GM23338 (cell line): ENCODE measurements at regions not wholly inside any gene's neighbourhood (a gene's known extent, or its start where the extent isn't known, plus 50 kb on each side); places are given as distances from the start of the nearest gene placed in this dataset.

Experiments used
- ATAC-seq: fragments of 200-7000 bp; cut with Tn5 transposase; 3 replicates; pipeline ENCODE4 v1.9.1; 2020
- DNase-seq: peaks from one replicate; pipeline ENCODE4 v3.0.0-alpha.2; 2015; ENCODE audit warnings: low spot score
- H2AFZ ChIP-seq: fragments of 200-600 bp; sonication (generic); 2 replicates; pipeline ENCODE4 v1.8.0; 2016; ENCODE audit warnings: antibody characterized with exemption, mild to moderate bottlenecking, moderate library complexity
- H3F3A ChIP-seq: fragments of 200-600 bp; sonication (generic); replicated peaks from 2 replicates; pipeline ENCODE4 v1.8.0; 2017; ENCODE audit warnings: antibody characterized with exemption, mixed run types, low read depth
- H3K27ac ChIP-seq: fragments of 200-600 bp; sonication (generic); 2 replicates; pipeline ENCODE4 v1.6.1; 2016; ENCODE audit warnings: low read depth
- H3K27me3 ChIP-seq: fragments of 200-600 bp; sonication (generic); 2 replicates; pipeline ENCODE4 v1.8.0; 2016; ENCODE audit warnings: mild to moderate bottlenecking, mixed run types, moderate library complexity; ENCODE audit not compliant: insufficient read depth
- H3K36me3 ChIP-seq: fragments of 200-600 bp; sonication (generic); 2 replicates; pipeline ENCODE4 v1.8.0; 2016; ENCODE audit warnings: mild to moderate bottlenecking; ENCODE audit not compliant: insufficient read depth
- H3K4me1 ChIP-seq: fragments of 200-600 bp; sonication (generic); 2 replicates; pipeline ENCODE4 v1.8.0; 2016; ENCODE audit warnings: mild to moderate bottlenecking, moderate library complexity; ENCODE audit not compliant: insufficient read depth
- H3K4me2 ChIP-seq: fragments of 200-600 bp; sonication (generic); 2 replicates; pipeline ENCODE4 v1.7.1; 2017; ENCODE audit warnings: mixed run types
- H3K4me3 ChIP-seq: fragments of 200-600 bp; sonication (generic); 2 replicates; pipeline ENCODE4 v1.6.1; 2016; ENCODE audit warnings: mixed run types
- H3K79me2 ChIP-seq: fragments of 200-600 bp; sonication (generic); replicated peaks from 2 replicates; pipeline ENCODE4 v1.8.0; 2017; ENCODE audit warnings: mild to moderate bottlenecking; ENCODE audit not compliant: insufficient read depth
- H3K9me2 ChIP-seq: fragments of 200-600 bp; sonication (generic); 2 replicates; pipeline ENCODE4 v1.8.0; 2017; ENCODE audit not compliant: insufficient read depth
- H4K20me1 ChIP-seq: fragments of 200-600 bp; sonication (generic); replicated peaks from 2 replicates; pipeline ENCODE4 v1.8.0; 2017; ENCODE audit warnings: mild to moderate bottlenecking; ENCODE audit not compliant: insufficient read depth
- H3K27ac Mint-ChIP-seq: 2 replicates; pipeline ENCODE4 v1.8.0; 2020; ENCODE audit warnings: inconsistent platforms, mild to moderate bottlenecking, moderate library complexity, mixed read lengths
- H3K27me3 Mint-ChIP-seq: 3 replicates; pipeline ENCODE4 v1.8.0; 2022; ENCODE audit warnings: low read depth, mild to moderate bottlenecking, moderate library complexity, mixed read lengths, inconsistent platforms; ENCODE audit not compliant: insufficient read depth, poor library complexity
- H3K36me3 Mint-ChIP-seq: 3 replicates; pipeline ENCODE4 v1.8.0; 2021; ENCODE audit warnings: low read depth, mild to moderate bottlenecking, inconsistent platforms, moderate library complexity, mixed read lengths
- H3K4me1 Mint-ChIP-seq: 3 replicates; pipeline ENCODE4 v1.8.0; 2020; ENCODE audit warnings: mild to moderate bottlenecking, inconsistent platforms, mixed read lengths
- H3K4me3 Mint-ChIP-seq: 3 replicates; pipeline ENCODE4 v1.8.0; 2021; ENCODE audit warnings: moderate library complexity, mild to moderate bottlenecking, inconsistent platforms, mixed read lengths
- H3K9me3 Mint-ChIP-seq: 3 replicates; pipeline ENCODE4 v1.8.0; 2020; ENCODE audit warnings: moderate library complexity, mild to moderate bottlenecking, inconsistent platforms, mixed read lengths
- CREB1 ChIP-seq: fragments of 250-450 bp; sonication (Bioruptor Pico); IDR thresholded peaks from 2 replicates; pipeline ENCODE4 v1.5.0; 2020; ENCODE audit warnings: low read depth, mild to moderate bottlenecking, moderate library complexity
- ETS1 ChIP-seq: IDR thresholded peaks from 2 replicates; pipeline ENCODE4 v1.6.1; 2016; ENCODE audit warnings: antibody characterized with exemption
- EZH2 ChIP-seq: fragments of 200-600 bp; sonication (generic); IDR thresholded peaks from one replicate; pipeline ENCODE4 v1.8.0; 2017; ENCODE audit warnings: antibody characterized with exemption, mild to moderate bottlenecking, low read depth; ENCODE audit not compliant: unreplicated experiment
- EZH2phosphoT487 ChIP-seq: fragments of 200-600 bp; sonication (generic); IDR thresholded peaks from one replicate; pipeline ENCODE4 v1.8.1; 2018; ENCODE audit warnings: antibody characterized with exemption; ENCODE audit not compliant: unreplicated experiment
- JUNB ChIP-seq: IDR thresholded peaks from one replicate; pipeline ENCODE4 v1.6.1; 2016; ENCODE audit warnings: antibody characterized with exemption; ENCODE audit not compliant: unreplicated experiment
- NANOG ChIP-seq: IDR thresholded peaks from 2 replicates; pipeline ENCODE4 v1.6.1; 2016; ENCODE audit warnings: antibody characterized with exemption, borderline replicate concordance
- POLR2AphosphoS5 ChIP-seq: IDR thresholded peaks from 2 replicates; pipeline ENCODE4 v1.6.1; 2016; ENCODE audit warnings: antibody characterized with exemption, low read depth
- STAT1 ChIP-seq: IDR thresholded peaks from one replicate; pipeline ENCODE4 v1.6.1; 2016; ENCODE audit warnings: antibody characterized with exemption; ENCODE audit not compliant: unreplicated experiment
- ZNF114 ChIP-seq: fragments of 250-450 bp; sonication (Bioruptor Pico); IDR thresholded peaks from 2 replicates; pipeline ENCODE4 v1.5.0; 2020; ENCODE audit warnings: mild to moderate bottlenecking, moderate library complexity
- ZNF331 ChIP-seq: fragments of 250-450 bp; sonication (Bioruptor Pico); IDR thresholded peaks from 2 replicates; pipeline ENCODE4 v1.5.0; 2020; ENCODE audit warnings: low read depth, mild to moderate bottlenecking, moderate library complexity
- TF ChIP-seq, protein P1 (sequence below): IDR thresholded peaks from one replicate; pipeline ENCODE4 v1.6.1; 2018; ENCODE audit warnings: antibody characterized with exemption; ENCODE audit not compliant: unreplicated experiment

DNA sequence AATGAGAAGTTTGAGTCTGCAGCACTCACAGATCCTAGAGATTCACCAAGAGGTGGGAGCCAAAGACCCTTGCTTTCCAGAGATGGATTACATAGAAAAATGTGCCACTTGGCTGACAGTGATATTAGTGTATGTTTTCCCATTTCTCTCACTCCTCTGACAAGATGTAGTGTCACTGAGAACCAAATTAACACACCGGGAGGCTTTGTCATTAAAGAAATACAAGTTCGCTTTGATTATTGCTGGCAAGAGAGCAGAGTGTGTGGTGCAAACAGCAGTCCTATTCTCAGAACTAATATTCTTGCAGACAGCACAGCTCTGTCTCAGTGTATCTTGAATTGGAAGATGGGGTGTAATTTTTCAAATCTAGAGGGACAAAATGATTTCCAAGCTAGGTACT is 171.6 kb upstream of the SETBP1 start:
- H3K9me2 ChIP-seq: no peaks in the 10 kb centered on the region
- no peak overlapping the region for H3K4me3 Mint-ChIP-seq
- H3K79me2 ChIP-seq: no peaks in the 10 kb centered on the region
- no peaks in the 10 kb centered on the region for H3K27me3 Mint-ChIP-seq
- H3K9me3 Mint-ChIP-seq: no peaks in the 10 kb centered on the region
- no peak for ATAC-seq
- no peak overlapping the region for H3K27ac Mint-ChIP-seq
- TF ChIP-seq EZH2phosphoT487 (no peak), STAT1 (no peak), ETS1 (no peak), CREB1 (CRISPR knock-in tag) (no peak)
- TF ChIP-seq, protein P1, sequence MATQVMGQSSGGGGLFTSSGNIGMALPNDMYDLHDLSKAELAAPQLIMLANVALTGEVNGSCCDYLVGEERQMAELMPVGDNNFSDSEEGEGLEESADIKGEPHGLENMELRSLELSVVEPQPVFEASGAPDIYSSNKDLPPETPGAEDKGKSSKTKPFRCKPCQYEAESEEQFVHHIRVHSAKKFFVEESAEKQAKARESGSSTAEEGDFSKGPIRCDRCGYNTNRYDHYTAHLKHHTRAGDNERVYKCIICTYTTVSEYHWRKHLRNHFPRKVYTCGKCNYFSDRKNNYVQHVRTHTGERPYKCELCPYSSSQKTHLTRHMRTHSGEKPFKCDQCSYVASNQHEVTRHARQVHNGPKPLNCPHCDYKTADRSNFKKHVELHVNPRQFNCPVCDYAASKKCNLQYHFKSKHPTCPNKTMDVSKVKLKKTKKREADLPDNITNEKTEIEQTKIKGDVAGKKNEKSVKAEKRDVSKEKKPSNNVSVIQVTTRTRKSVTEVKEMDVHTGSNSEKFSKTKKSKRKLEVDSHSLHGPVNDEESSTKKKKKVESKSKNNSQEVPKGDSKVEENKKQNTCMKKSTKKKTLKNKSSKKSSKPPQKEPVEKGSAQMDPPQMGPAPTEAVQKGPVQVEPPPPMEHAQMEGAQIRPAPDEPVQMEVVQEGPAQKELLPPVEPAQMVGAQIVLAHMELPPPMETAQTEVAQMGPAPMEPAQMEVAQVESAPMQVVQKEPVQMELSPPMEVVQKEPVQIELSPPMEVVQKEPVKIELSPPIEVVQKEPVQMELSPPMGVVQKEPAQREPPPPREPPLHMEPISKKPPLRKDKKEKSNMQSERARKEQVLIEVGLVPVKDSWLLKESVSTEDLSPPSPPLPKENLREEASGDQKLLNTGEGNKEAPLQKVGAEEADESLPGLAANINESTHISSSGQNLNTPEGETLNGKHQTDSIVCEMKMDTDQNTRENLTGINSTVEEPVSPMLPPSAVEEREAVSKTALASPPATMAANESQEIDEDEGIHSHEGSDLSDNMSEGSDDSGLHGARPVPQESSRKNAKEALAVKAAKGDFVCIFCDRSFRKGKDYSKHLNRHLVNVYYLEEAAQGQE: no peak
- no peaks in the 10 kb centered on the region for H3K4me1 Mint-ChIP-seq
- no peaks in the 10 kb centered on the region for H3F3A ChIP-seq
- H4K20me1 ChIP-seq: no peaks in the 10 kb centered on the region
- H3K4me2 ChIP-seq: no peak overlapping the region
- H3K4me3 ChIP-seq: no peak overlapping the region
- H3K36me3 Mint-ChIP-seq: no peaks in the 10 kb centered on the region
- H2AFZ ChIP-seq: no peak overlapping the region
- no peaks in the 10 kb centered on the region for H3K27me3 ChIP-seq
- no peaks in the 10 kb centered on the region for H3K36me3 ChIP-seq
- no peak overlapping the region for H3K27ac ChIP-seq
- DNase-seq: no peak
- no peaks in the 10 kb centered on the region for H3K4me1 ChIP-seq

DNA sequence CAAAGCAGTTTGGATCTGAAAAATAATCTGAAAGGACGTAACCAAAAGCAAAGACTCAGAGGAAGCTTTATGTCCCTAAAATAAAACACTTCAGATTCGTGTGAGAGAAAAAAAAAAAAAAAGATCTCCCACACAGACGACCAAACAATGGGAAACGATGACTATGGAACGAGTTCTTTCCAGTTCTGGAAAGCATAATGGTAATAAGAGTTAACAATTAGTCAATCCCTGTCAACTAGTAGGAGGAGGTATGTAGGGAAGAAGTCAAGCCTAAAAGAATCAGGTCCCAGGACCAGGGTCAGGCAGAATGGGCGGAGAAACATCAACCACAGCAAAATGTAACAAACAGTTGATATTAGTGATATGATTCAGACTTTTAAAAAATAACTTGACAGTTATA is 170.3 kb upstream of the SETBP1 start:
- no peak overlapping the region for H3K4me3 Mint-ChIP-seq
- TF ChIP-seq ZNF114 (CRISPR knock-in tag): no peak

DNA sequence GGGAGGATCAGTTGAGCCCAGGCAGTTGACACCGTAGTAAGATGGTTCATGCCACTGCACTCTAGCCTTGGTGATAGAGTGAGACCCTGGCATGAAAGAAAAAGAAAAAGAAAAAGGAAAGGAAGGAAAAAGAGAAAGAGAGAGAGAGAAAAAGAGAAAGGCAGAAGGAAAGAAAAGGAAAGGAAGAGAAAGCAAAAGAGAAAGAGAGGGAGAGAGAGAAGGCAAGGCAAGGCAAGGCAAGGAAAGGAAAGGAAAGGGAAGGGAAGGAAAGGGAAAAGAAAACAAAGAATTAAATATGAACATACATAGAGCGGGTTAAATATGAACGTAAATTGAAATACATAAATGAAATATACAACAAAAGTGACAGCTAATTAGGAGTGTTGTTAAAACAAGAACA is 167.5 kb upstream of the SETBP1 start:
- H3K4me3 Mint-ChIP-seq: no peak overlapping the region
- Histone ChIP-seq H3F3A (no peaks in the 10 kb centered on the region), H3K79me2 (no peaks in the 10 kb centered on the region), H3K4me3 (no peak overlapping the region), H3K36me3 (no peaks in the 10 kb centered on the region), H3K27me3 (no peaks in the 10 kb centered on the region), H3K9me2 (no peaks in the 10 kb centered on the region), H4K20me1 (no peaks in the 10 kb centered on the region), H3K4me1 (no peaks in the 10 kb centered on the region), H3K27ac (no peak overlapping the region), H2AFZ (no peak overlapping the region), H3K4me2 (no peak overlapping the region)
- no peak overlapping the region for H3K27ac Mint-ChIP-seq
- no peaks in the 10 kb centered on the region for H3K36me3 Mint-ChIP-seq
- no peaks in the 10 kb centered on the region for H3K9me3 Mint-ChIP-seq
- H3K4me1 Mint-ChIP-seq: peaks cover 4% of the 10 kb centered on the region; the same call in 1 of the 3 replicates
- H3K27me3 Mint-ChIP-seq: no peaks in the 10 kb centered on the region
- ATAC-seq (no peak), DNase-seq (no peak)
- TF ChIP-seq JUNB (no peak), EZH2 (no peak), EZH2phosphoT487 (no peak), NANOG (no peak), POLR2AphosphoS5 (no peak), ETS1 (no peak), ZNF114 (CRISPR knock-in tag) (no peak), ZNF331 (CRISPR knock-in tag) (no peak), STAT1 (no peak)
- TF ChIP-seq, protein P1: no peak

More for the DNA sequence above, 170.3 kb upstream of the SETBP1 start:
- no peak for ATAC-seq
- no peak overlapping the region for H3K4me2 ChIP-seq
- no peaks in the 10 kb centered on the region for H3K9me2 ChIP-seq
- H3K27ac Mint-ChIP-seq: no peak overlapping the region
- no peak overlapping the region for H3K4me3 ChIP-seq
- no peaks in the 10 kb centered on the region for H3K9me3 Mint-ChIP-seq
- H3F3A ChIP-seq: no peaks in the 10 kb centered on the region
- H3K27me3 Mint-ChIP-seq: no peaks in the 10 kb centered on the region
- H3K36me3 Mint-ChIP-seq: no peaks in the 10 kb centered on the region
- H2AFZ ChIP-seq: no peak overlapping the region
- no peaks in the 10 kb centered on the region for H3K4me1 Mint-ChIP-seq
- H3K27ac ChIP-seq: no peak overlapping the region
- no peak for DNase-seq
- no peaks in the 10 kb centered on the region for H3K36me3 ChIP-seq
- no peaks in the 10 kb centered on the region for H4K20me1 ChIP-seq
- H3K27me3 ChIP-seq: no peaks in the 10 kb centered on the region
- no peaks in the 10 kb centered on the region for H3K79me2 ChIP-seq
- H3K4me1 ChIP-seq: no peaks in the 10 kb centered on the region
